HUES48 (cell line): ENCODE measurements at regions not wholly inside any gene's neighbourhood (a gene's known extent, or its start where the extent isn't known, plus 50 kb on each side); places are given as distances from the start of the nearest gene placed in this dataset.

Experiments used
- H3K27ac ChIP-seq: one replicate; pipeline ENCODE4 v1.7.0; 2013; ENCODE audit warnings: low read depth, low read length, inconsistent platforms
- H3K27me3 ChIP-seq: 2 replicates; pipeline ENCODE4 v1.6.1; 2013; ENCODE audit warnings: mild to moderate bottlenecking, low read length; ENCODE audit not compliant: control insufficient read depth, insufficient read depth
- H3K36me3 ChIP-seq: 2 replicates; pipeline ENCODE4 v1.6.1; 2013; ENCODE audit warnings: low read length; ENCODE audit not compliant: control insufficient read depth, insufficient read depth
- H3K4me1 ChIP-seq: 2 replicates; pipeline ENCODE4 v1.6.1; 2013; ENCODE audit warnings: mild to moderate bottlenecking, low read length; ENCODE audit not compliant: control insufficient read depth, insufficient read depth
- H3K4me3 ChIP-seq: 2 replicates; pipeline ENCODE4 v1.5.1; 2013; ENCODE audit warnings: mild to moderate bottlenecking, low read depth, low read length
- H3K9ac ChIP-seq: 2 replicates; pipeline ENCODE4 v1.6.1; 2013; ENCODE audit warnings: mild to moderate bottlenecking, low read depth, low read length, moderate library complexity
- H3K9me3 ChIP-seq: 2 replicates; pipeline ENCODE4 v1.6.1; 2013; ENCODE audit warnings: low read length; ENCODE audit not compliant: control insufficient read depth, insufficient read depth

- Histone ChIP-seq H3K27ac (no peak overlapping the region), H3K4me1 (no peaks in the 10 kb centered on the region), H3K9ac (no peak overlapping the region), H3K36me3 (no peaks in the 10 kb centered on the region), H3K4me3 (no peak overlapping the region), H3K9me3 (no peaks in the 10 kb centered on the region), H3K27me3 (no peaks in the 10 kb centered on the region)
These were observed 422.2 kb downstream of the NOVA1 start for GRCh38 chr14:26175658-26176057.

GRCh38 chr14:26174395-26174794 is 423.4 kb downstream of the NOVA1 start:
- no peak overlapping the region for H3K4me3 ChIP-seq
- H3K9ac ChIP-seq, result no peak overlapping the region
- no peaks in the 10 kb centered on the region for H3K27me3 ChIP-seq
- H3K4me1 ChIP-seq, result no peaks in the 10 kb centered on the region
- H3K36me3 ChIP-seq, result no peaks in the 10 kb centered on the region
- no peaks in the 10 kb centered on the region for H3K9me3 ChIP-seq
- H3K27ac ChIP-seq, result no peak overlapping the region

GRCh38 chr14:26173581-26174110 is 424.2 kb downstream of the NOVA1 start:
- no peaks in the 10 kb centered on the region for H3K4me1 ChIP-seq
- no peak overlapping the region for H3K27ac ChIP-seq
- no peaks in the 10 kb centered on the region for H3K27me3 ChIP-seq
- H3K9me3 ChIP-seq, result no peaks in the 10 kb centered on the region
- no peaks in the 10 kb centered on the region for H3K36me3 ChIP-seq
- H3K4me3 ChIP-seq, result no peak overlapping the region
- H3K9ac ChIP-seq, result no peak overlapping the region

GRCh38 chr14:26172396-26172795 is 425.4 kb downstream of the NOVA1 start:
- no peak overlapping the region for H3K4me3 ChIP-seq
- no peaks in the 10 kb centered on the region for H3K4me1 ChIP-seq
- H3K27ac ChIP-seq, result no peak overlapping the region
- H3K36me3 ChIP-seq, result no peaks in the 10 kb centered on the region
- H3K9ac ChIP-seq, result no peak overlapping the region
- H3K27me3 ChIP-seq, result no peaks in the 10 kb centered on the region
- H3K9me3 ChIP-seq, result no peaks in the 10 kb centered on the region

- no peaks in the 10 kb centered on the region for H3K27me3 ChIP-seq
- H3K36me3 ChIP-seq, result no peaks in the 10 kb centered on the region
- H3K9me3 ChIP-seq, result no peaks in the 10 kb centered on the region
- no peak overlapping the region for H3K27ac ChIP-seq
- H3K9ac ChIP-seq, result no peak overlapping the region
- H3K4me1 ChIP-seq, result no peaks in the 10 kb centered on the region
- H3K4me3 ChIP-seq, result no peak overlapping the region
These were observed 426.9 kb downstream of the NOVA1 start for GRCh38 chr14:26170885-26171284.

DNA sequence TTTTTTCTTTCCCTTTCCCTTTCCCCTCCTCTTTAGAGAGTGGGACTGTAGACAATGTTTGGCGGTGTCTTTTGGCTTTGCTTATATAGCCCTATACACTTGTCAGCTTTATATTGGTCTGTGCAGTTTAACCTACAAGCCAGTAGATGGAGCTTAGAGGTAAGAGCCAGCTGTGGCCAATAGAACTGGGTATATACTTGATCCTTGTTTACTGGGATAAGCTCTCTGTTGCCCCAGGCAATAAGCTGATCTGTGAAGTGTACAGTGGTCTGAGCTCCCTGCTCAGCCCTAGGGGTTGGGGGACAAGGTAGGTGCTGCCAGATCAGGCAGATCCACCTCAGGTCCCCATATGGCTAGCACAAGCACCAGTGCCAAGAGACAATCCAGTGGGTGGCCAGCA is 434.1 kb downstream of the NOVA1 start:
- Histone ChIP-seq H3K4me1 (no peaks in the 10 kb centered on the region), H3K9ac (no peak overlapping the region), H3K4me3 (no peak overlapping the region), H3K27ac (no peak overlapping the region), H3K27me3 (no peaks in the 10 kb centered on the region), H3K36me3 (no peaks in the 10 kb centered on the region), H3K9me3 (no peaks in the 10 kb centered on the region)

DNA sequence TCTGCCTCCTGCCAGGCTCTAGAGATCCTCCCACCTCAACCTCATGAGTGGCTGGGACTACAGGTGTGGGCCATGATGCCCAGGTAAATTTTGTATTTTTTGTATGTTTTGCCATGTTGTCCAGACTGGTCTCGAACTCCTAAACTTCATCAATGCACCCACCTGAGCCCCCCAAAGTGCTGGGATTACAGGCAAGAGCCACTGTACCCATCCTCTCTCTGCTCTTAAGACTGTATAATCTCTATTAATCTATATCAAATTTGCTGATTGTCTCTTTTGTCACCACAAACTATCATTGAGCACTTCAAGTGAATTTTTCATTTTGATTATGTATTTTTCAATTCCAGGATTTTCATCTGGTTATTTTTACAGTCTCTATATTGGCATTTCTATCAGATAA is 440.3 kb downstream of the NOVA1 start:
- no peaks in the 10 kb centered on the region for H3K36me3 ChIP-seq
- H3K27me3 ChIP-seq, result no peaks in the 10 kb centered on the region

GRCh38 chr14:26143057-26143456 is 454.8 kb downstream of the NOVA1 start:
- H3K27ac ChIP-seq, result no peak overlapping the region
- no peaks in the 10 kb centered on the region for H3K27me3 ChIP-seq
- H3K4me1 ChIP-seq, result peaks cover 9% of the 10 kb centered on the region; the same call in 1 of the 2 replicates
- H3K36me3 ChIP-seq, result no peaks in the 10 kb centered on the region
- no peaks in the 10 kb centered on the region for H3K9me3 ChIP-seq
- H3K4me3 ChIP-seq, result no peak overlapping the region
- H3K9ac ChIP-seq, result no peak overlapping the region

More for the DNA sequence above, 440.3 kb downstream of the NOVA1 start:
- H3K9me3 ChIP-seq, result no peaks in the 10 kb centered on the region
- H3K4me1 ChIP-seq, result no peaks in the 10 kb centered on the region
- no peak overlapping the region for H3K27ac ChIP-seq
- H3K4me3 ChIP-seq, result no peak overlapping the region
- no peak overlapping the region for H3K9ac ChIP-seq

DNA sequence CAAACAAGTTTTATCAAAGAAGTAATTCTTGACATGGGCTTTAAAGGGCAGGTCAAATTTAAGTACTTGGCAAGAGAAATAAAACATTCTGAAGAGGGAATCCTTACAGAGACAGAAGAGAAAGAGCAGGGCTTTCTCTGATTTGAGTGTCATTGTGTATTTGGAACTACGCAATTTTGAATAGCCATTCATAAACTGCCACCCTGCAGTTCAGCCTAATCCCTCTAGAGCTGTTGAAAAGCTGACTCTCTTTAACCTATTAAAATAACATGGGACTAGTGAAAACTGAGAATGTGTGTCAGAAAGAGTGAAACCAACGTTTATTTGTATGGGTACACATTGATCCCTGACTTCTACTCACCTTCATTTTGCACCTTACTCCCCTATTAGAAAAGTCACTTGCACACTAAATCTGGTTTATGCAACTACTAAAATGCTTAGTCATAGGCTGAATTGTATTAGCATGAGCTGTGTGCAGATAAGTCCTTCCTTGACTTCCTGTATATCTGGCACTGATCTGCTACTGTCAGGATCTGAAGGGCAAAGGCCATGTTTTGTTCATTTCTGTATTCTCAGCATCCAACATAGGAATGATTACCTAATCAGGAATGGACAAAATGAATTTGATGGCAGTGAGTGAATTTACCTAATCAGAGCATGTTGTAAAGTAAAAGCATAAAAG is 458.9 kb downstream of the NOVA1 start:
- no peak overlapping the region for H3K4me3 ChIP-seq
- H3K9ac ChIP-seq, result no peak overlapping the region
- no peaks in the 10 kb centered on the region for H3K27me3 ChIP-seq
- no peak overlapping the region for H3K27ac ChIP-seq
- peaks cover 9% of the 10 kb centered on the region; the same call in 1 of the 2 replicates for H3K4me1 ChIP-seq
- no peaks in the 10 kb centered on the region for H3K9me3 ChIP-seq
- H3K36me3 ChIP-seq, result no peaks in the 10 kb centered on the region

DNA sequence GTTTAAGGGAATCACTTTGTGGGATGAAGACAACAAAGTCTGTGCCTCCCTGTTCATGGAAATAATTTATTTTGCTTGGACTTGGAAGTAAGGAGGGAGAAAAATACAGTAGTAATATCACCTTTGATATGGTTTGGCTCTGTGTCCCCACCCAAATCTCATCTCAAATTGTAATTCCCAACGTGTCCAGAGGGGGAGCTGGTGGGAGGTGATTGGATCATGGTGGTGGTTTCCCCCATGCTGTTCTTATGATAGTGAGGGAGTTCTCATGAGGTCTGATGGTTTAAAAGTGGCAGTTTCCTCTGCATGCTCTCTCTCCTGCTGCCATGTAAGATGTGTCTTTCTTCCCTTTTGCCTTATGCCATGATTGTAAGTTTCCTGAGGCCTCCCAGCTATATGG is 460.7 kb downstream of the NOVA1 start:
- no peak overlapping the region for H3K27ac ChIP-seq

GRCh38 chr14:26132061-26132645 is 465.7 kb downstream of the NOVA1 start:
- no peaks in the 10 kb centered on the region for H3K36me3 ChIP-seq
- H3K9ac ChIP-seq, result no peak overlapping the region
- no peaks in the 10 kb centered on the region for H3K27me3 ChIP-seq
- no peak overlapping the region for H3K27ac ChIP-seq
- H3K4me1 ChIP-seq, result peaks cover 4% of the 10 kb centered on the region
- H3K4me3 ChIP-seq, result no peak overlapping the region
- H3K9me3 ChIP-seq, result no peaks in the 10 kb centered on the region

More for the DNA sequence above, 460.7 kb downstream of the NOVA1 start:
- Histone ChIP-seq H3K9me3 (no peaks in the 10 kb centered on the region), H3K9ac (no peak overlapping the region), H3K4me1 (peaks cover 9% of the 10 kb centered on the region; the same call in 1 of the 2 replicates), H3K4me3 (no peak overlapping the region), H3K27me3 (no peaks in the 10 kb centered on the region), H3K36me3 (no peaks in the 10 kb centered on the region)
